OCI-LY1 (cell line): ENCODE measurements at regions not wholly inside any gene's neighbourhood (a gene's known extent, or its start where the extent isn't known, plus 50 kb on each side); places are given as distances from the start of the nearest gene placed in this dataset.

Source experiments
- H2AFZ ChIP-seq: fragments of 200-600 bp; sonication (generic), shearing (Covaris generic); 2 replicates; pipeline ENCODE4 v1.6.0; 2014; ENCODE audit warnings: antibody characterized with exemption, mild to moderate bottlenecking, low read length
- H3F3A ChIP-seq: fragments of 200-600 bp; sonication (generic), shearing (Covaris generic); 2 replicates; pipeline ENCODE4 v1.6.0; 2014; ENCODE audit warnings: mild to moderate bottlenecking, antibody characterized with exemption, low read length, moderate library complexity; ENCODE audit not compliant: insufficient read depth
- H3K27ac ChIP-seq: fragments of 200-600 bp; sonication (generic); 2 replicates; pipeline ENCODE4 v1.5.1; 2014; ENCODE audit warnings: low read length, mixed run types, mild to moderate bottlenecking, low read depth; ENCODE audit not compliant: poor library complexity, severe bottlenecking
- H3K27me3 ChIP-seq: fragments of 200-600 bp; sonication (generic); 2 replicates; pipeline ENCODE4 v1.6.0; 2014; ENCODE audit warnings: antibody characterized with exemption, mild to moderate bottlenecking, low read length, moderate library complexity; ENCODE audit not compliant: insufficient read depth
- H3K36me3 ChIP-seq: fragments of 200-600 bp; sonication (generic); 2 replicates; pipeline ENCODE4 v1.6.1; 2014; ENCODE audit warnings: mild to moderate bottlenecking, antibody characterized with exemption, low read length, moderate library complexity, mixed read lengths; ENCODE audit not compliant: insufficient read depth
- H3K4me1 ChIP-seq: fragments of 200-600 bp; sonication (generic); 2 replicates; pipeline ENCODE4 v1.5.1; 2014; ENCODE audit warnings: mild to moderate bottlenecking, low read length, moderate library complexity; ENCODE audit not compliant: insufficient read depth, severe bottlenecking
- H3K4me2 ChIP-seq: fragments of 200-600 bp; sonication (generic), shearing (Covaris generic); 2 replicates; pipeline ENCODE4 v1.6.1; 2014; ENCODE audit warnings: low read length
- H3K4me3 ChIP-seq: fragments of 200-600 bp; sonication (generic); 2 replicates; pipeline ENCODE4 v1.5.1; 2014; ENCODE audit warnings: low read length, low read depth, mild to moderate bottlenecking, mixed read lengths; ENCODE audit not compliant: poor library complexity, severe bottlenecking
- H3K79me2 ChIP-seq: fragments of 200-600 bp; shearing (Covaris generic); 2 replicates; pipeline ENCODE4 v1.6.1; 2016; ENCODE audit warnings: mixed run types, low read length, mixed read lengths; ENCODE audit not compliant: insufficient read depth
- H3K9ac ChIP-seq: fragments of 200-600 bp; sonication (generic), shearing (Covaris generic); 2 replicates; pipeline ENCODE4 v1.6.1; 2014; ENCODE audit warnings: mild to moderate bottlenecking, low read length, mixed read lengths
- H3K9me2 ChIP-seq: fragments of 200-600 bp; sonication (generic), shearing (Covaris generic); 2 replicates; pipeline ENCODE4 v1.6.1; 2014; ENCODE audit warnings: low read depth, mild to moderate bottlenecking, low read length, mixed read lengths
- H3K9me3 ChIP-seq: fragments of 200-600 bp; shearing (Covaris generic); 2 replicates; pipeline ENCODE4 v1.6.1; 2014; ENCODE audit warnings: low read length, mixed read lengths
- H4K20me1 ChIP-seq: fragments of 200-600 bp; sonication (generic), shearing (Covaris generic); 2 replicates; pipeline ENCODE4 v1.6.0; 2016; ENCODE audit warnings: mild to moderate bottlenecking, low read length; ENCODE audit not compliant: insufficient read depth
- CTCF ChIP-seq: fragments of 200-600 bp; sonication (generic), shearing (Covaris generic); IDR thresholded peaks from 2 replicates; pipeline ENCODE4 v1.5.1; 2017; ENCODE audit warnings: mild to moderate bottlenecking, antibody characterized with exemption, low read length, moderate library complexity, mixed read lengths
- EZH2 ChIP-seq: fragments of 200-600 bp; sonication (generic), shearing (Covaris generic); IDR thresholded peaks from 2 replicates; pipeline ENCODE4 v1.8.0; 2017; ENCODE audit warnings: borderline replicate concordance, mixed run types, mild to moderate bottlenecking, antibody characterized with exemption, low read length, moderate library complexity, mixed read lengths

- Histone ChIP-seq H3K4me3 (no peak overlapping the region), H2AFZ (no peak overlapping the region), H3F3A (no peaks in the 10 kb centered on the region), H3K9me3 (no peaks in the 10 kb centered on the region), H4K20me1 (no peaks in the 10 kb centered on the region), H3K4me2 (no peak overlapping the region), H3K4me1 (no peaks in the 10 kb centered on the region), H3K36me3 (no peaks in the 10 kb centered on the region), H3K27me3 (no peaks in the 10 kb centered on the region), H3K9me2 (no peaks in the 10 kb centered on the region), H3K9ac (no peak overlapping the region), H3K27ac (no peak overlapping the region), H3K79me2 (no peaks in the 10 kb centered on the region)
- TF ChIP-seq EZH2, result no peak
- no peak for TF ChIP-seq CTCF
These were observed 574.7 kb upstream of the SEMA6A start for GRCh38 chr5:117149312-117149711.

- Histone ChIP-seq H3F3A (no peaks in the 10 kb centered on the region), H3K4me1 (no peaks in the 10 kb centered on the region), H3K9me2 (no peaks in the 10 kb centered on the region), H3K27ac (no peak overlapping the region), H3K9me3 (no peaks in the 10 kb centered on the region), H3K9ac (no peak overlapping the region), H3K4me2 (no peak overlapping the region), H3K36me3 (no peaks in the 10 kb centered on the region), H3K79me2 (no peaks in the 10 kb centered on the region), H4K20me1 (no peaks in the 10 kb centered on the region), H3K27me3 (no peaks in the 10 kb centered on the region), H3K4me3 (no peak overlapping the region), H2AFZ (no peak overlapping the region)
- no peak for TF ChIP-seq EZH2
- TF ChIP-seq CTCF, result no peak
These were observed 569.5 kb upstream of the SEMA6A start for GRCh38 chr5:117144086-117144485.

GRCh38 chr5:117143406-117143805, 568.8 kb upstream of the SEMA6A start:
- Histone ChIP-seq H3K27ac (no peak overlapping the region), H3K79me2 (no peaks in the 10 kb centered on the region)
- TF ChIP-seq EZH2 (no peak), CTCF (no peak)

More at GRCh38 chr5:117143406-117143805, 568.8 kb upstream of the SEMA6A start:
- no peaks in the 10 kb centered on the region for H3K27me3 ChIP-seq
- no peaks in the 10 kb centered on the region for H3K9me3 ChIP-seq
- H3K4me2 ChIP-seq, result no peak overlapping the region
- no peaks in the 10 kb centered on the region for H4K20me1 ChIP-seq
- H3K4me1 ChIP-seq, result no peaks in the 10 kb centered on the region
- H3F3A ChIP-seq, result no peaks in the 10 kb centered on the region
- no peaks in the 10 kb centered on the region for H3K36me3 ChIP-seq
- H3K9ac ChIP-seq, result no peak overlapping the region
- H3K4me3 ChIP-seq, result no peak overlapping the region
- no peak overlapping the region for H2AFZ ChIP-seq
- H3K9me2 ChIP-seq, result no peaks in the 10 kb centered on the region
